Suppressor macrophage treated with lipopolysaccharide for 4 hours (primary cell): ENCODE measurements at regions not wholly inside any gene's neighbourhood (a gene's known extent, or its start where the extent isn't known, plus 50 kb on each side); places are given as distances from the start of the nearest gene placed in this dataset.

Source experiments
- DNase-seq: peaks from one replicate; pipeline ENCODE4 v3.0.0-alpha.2; 2020

- no peak for DNase-seq
Observed at GRCh38 chr1:22288593-22289241, 145.8 kb upstream of the WNT4 start.

GRCh38 chr1:22289307-22289995 is 146.6 kb upstream of the WNT4 start:
- DNase-seq, result no peak

- DNase-seq, result no peak
Observed at GRCh38 chr1:22290157-22290556, 147.3 kb upstream of the WNT4 start.

GRCh38 chr1:22290611-22291010 is 147.7 kb upstream of the WNT4 start:
- no peak for DNase-seq

- no peak for DNase-seq
Observed at GRCh38 chr1:22291057-22291456, 148.2 kb upstream of the WNT4 start.

GRCh38 chr1:22291494-22291893 is 148.6 kb upstream of the WNT4 start:
- no peak for DNase-seq

GRCh38 chr1:22292011-22292788 is 149.3 kb upstream of the WNT4 start:
- DNase-seq, result peak; percentile 5

- no peak for DNase-seq
Observed at GRCh38 chr1:22295396-22295795, 152.5 kb upstream of the WNT4 start.

- DNase-seq, result no peak
Observed at GRCh38 chr1:22295856-22296255, 153.0 kb upstream of the WNT4 start.

- DNase-seq, result no peak
Observed at GRCh38 chr1:22296701-22297591, 154.0 kb upstream of the WNT4 start.

GRCh38 chr1:22297999-22298398 is 153.7 kb upstream of the ZBTB40 start:
- DNase-seq, result no peak

- DNase-seq, result no peak
Observed at GRCh38 chr1:22303816-22304215, 147.8 kb upstream of the ZBTB40 start.

- DNase-seq, result no peak
Observed at GRCh38 chr1:22309572-22309971, 142.1 kb upstream of the ZBTB40 start.

- DNase-seq, result no peak
Observed at GRCh38 chr1:22311461-22311860, 140.2 kb upstream of the ZBTB40 start.

GRCh38 chr1:22313321-22313720 is 138.3 kb upstream of the ZBTB40 start:
- DNase-seq, result no peak

GRCh38 chr1:22314706-22315105 is 136.9 kb upstream of the ZBTB40 start:
- DNase-seq, result no peak

GRCh38 chr1:22315315-22316078 is 136.2 kb upstream of the ZBTB40 start:
- no peak for DNase-seq

- DNase-seq, result no peak
Observed at GRCh38 chr1:22317231-22317919, 134.3 kb upstream of the ZBTB40 start.

GRCh38 chr1:22317920-22318243 is 133.8 kb upstream of the ZBTB40 start:
- DNase-seq, result no peak

GRCh38 chr1:22318279-22318981 is 133.2 kb upstream of the ZBTB40 start:
- no peak for DNase-seq

GRCh38 chr1:22319608-22320007 is 132.0 kb upstream of the ZBTB40 start:
- DNase-seq, result no peak
